Neural progenitor cell (in vitro differentiated cells): ENCODE measurements at regions not wholly inside any gene's neighbourhood (a gene's known extent, or its start where the extent isn't known, plus 50 kb on each side); places are given as distances from the start of the nearest gene placed in this dataset.

Experiments
- EZH2 ChIP-seq: fragments of 200-600 bp; sonication (generic); IDR thresholded peaks from 2 replicates; pipeline ENCODE4 v1.6.1; 2017; ENCODE audit warnings: antibody characterized with exemption, mild to moderate bottlenecking, moderate library complexity
- EZH2phosphoT487 ChIP-seq: fragments of 200-600 bp; sonication (generic); IDR thresholded peaks from 2 replicates; pipeline ENCODE4 v1.6.1; 2017; ENCODE audit warnings: antibody characterized with exemption
- TF ChIP-seq, protein P1 (sequence below): fragments of 200-600 bp; sonication (generic); IDR thresholded peaks from 2 replicates; pipeline ENCODE4 v1.5.1; 2017; ENCODE audit warnings: antibody characterized with exemption, mild to moderate bottlenecking

DNA sequence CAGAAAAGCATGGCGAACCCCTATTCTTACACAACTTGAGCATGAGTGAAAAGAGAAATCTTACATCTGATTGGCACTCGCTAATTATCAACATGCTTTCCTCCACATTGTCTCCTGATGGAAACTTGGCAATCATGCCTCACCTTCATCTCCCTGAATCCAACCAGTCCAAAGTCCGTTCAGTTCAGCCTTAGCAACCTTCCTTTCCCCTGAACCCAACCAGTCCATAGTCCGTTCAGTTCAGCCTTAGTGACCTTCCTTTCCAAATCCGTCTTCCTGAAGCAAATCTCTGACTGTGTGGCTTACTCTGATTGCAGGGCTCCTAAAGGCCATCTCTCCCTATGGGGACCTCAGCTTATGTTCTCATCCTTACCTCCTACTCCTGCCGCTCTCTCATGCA lies 538.3 kb upstream of the CLINT1 start:
- TF ChIP-seq, protein P1, sequence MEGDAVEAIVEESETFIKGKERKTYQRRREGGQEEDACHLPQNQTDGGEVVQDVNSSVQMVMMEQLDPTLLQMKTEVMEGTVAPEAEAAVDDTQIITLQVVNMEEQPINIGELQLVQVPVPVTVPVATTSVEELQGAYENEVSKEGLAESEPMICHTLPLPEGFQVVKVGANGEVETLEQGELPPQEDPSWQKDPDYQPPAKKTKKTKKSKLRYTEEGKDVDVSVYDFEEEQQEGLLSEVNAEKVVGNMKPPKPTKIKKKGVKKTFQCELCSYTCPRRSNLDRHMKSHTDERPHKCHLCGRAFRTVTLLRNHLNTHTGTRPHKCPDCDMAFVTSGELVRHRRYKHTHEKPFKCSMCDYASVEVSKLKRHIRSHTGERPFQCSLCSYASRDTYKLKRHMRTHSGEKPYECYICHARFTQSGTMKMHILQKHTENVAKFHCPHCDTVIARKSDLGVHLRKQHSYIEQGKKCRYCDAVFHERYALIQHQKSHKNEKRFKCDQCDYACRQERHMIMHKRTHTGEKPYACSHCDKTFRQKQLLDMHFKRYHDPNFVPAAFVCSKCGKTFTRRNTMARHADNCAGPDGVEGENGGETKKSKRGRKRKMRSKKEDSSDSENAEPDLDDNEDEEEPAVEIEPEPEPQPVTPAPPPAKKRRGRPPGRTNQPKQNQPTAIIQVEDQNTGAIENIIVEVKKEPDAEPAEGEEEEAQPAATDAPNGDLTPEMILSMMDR = no peak
- TF ChIP-seq EZH2 (no peak), EZH2phosphoT487 (no peak)
